IMR-90 (cell line): ENCODE measurements at regions not wholly inside any gene's neighbourhood (a gene's known extent, or its start where the extent isn't known, plus 50 kb on each side); places are given as distances from the start of the nearest gene placed in this dataset.

Experiments used
- ATAC-seq: fragments of 200-7000 bp; cut with Tn5 transposase; 2 replicates; pipeline ENCODE4 v1.9.1; 2020; ENCODE audit warnings: low read depth, mild to moderate bottlenecking, moderate library complexity
- BruUV-seq: library from RNA; stranded (reverse); fragments of 400-500 nt; replicated peaks from 2 replicates; lab custom pipeline; 2021; lab: Mats Ljungman, UMichigan
- CTCF ChIA-PET: fragments of 300-600 bp; formaldehyde crosslinking; extraction: SDS; loops from one replicate; lab custom pipeline; 2021; ENCODE audit warnings: antibody characterized with exemption; lab: Yijun Ruan, JAX
- POLR2A ChIA-PET: fragments of 300-600 bp; sonication (Branson Sonifier 250); formaldehyde crosslinking; loops from one replicate; lab custom pipeline; 2022; ENCODE audit warnings: antibody characterized with exemption; ENCODE audit not compliant: unreplicated experiment; lab: Charles Lee
- DNase-seq: peaks from one replicate; pipeline ENCODE4 v3.0.0; 2013
- H2AFZ ChIP-seq: replicated peaks from 2 replicates; pipeline ENCODE3; 2013; ENCODE audit warnings: low read length, mild to moderate bottlenecking; ENCODE audit not compliant: poor library complexity
- H2AK5ac ChIP-seq: 2 replicates; pipeline ENCODE4 v1.6.1; 2013; ENCODE audit warnings: low read depth, low read length, inconsistent platforms
- H2AK9ac ChIP-seq: replicated peaks from 2 replicates; pipeline ENCODE3; 2013; ENCODE audit warnings: mild to moderate bottlenecking, low read depth, low read length, moderate library complexity; ENCODE audit not compliant: poor library complexity
- H2BK120ac ChIP-seq: 2 replicates; pipeline ENCODE4 v1.6.1; 2013; ENCODE audit warnings: low read depth, low read length, inconsistent platforms
- H2BK15ac ChIP-seq: 3 replicates; pipeline ENCODE4 v1.6.1; 2013; ENCODE audit warnings: low read depth, low read length, inconsistent platforms
- H2BK20ac ChIP-seq: 2 replicates; pipeline ENCODE4 v1.6.1; 2013; ENCODE audit warnings: low read depth, mild to moderate bottlenecking, inconsistent platforms, low read length, moderate library complexity
- H2BK5ac ChIP-seq: 2 replicates; pipeline ENCODE4 v1.6.1; 2013; ENCODE audit warnings: mild to moderate bottlenecking, low read depth, low read length, inconsistent platforms; ENCODE audit not compliant: poor library complexity, severe bottlenecking
- H3K14ac ChIP-seq: replicated peaks from 2 replicates; pipeline ENCODE4 v1.6.1; 2013; ENCODE audit warnings: low read depth, low read length, inconsistent platforms
- H3K18ac ChIP-seq: 2 replicates; pipeline ENCODE4 v1.6.1; 2013; ENCODE audit warnings: low read depth, low read length, control low read depth
- H3K23ac ChIP-seq: 2 replicates; pipeline ENCODE4 v1.6.1; 2013; ENCODE audit warnings: low read depth, low read length, inconsistent platforms
- H3K27ac ChIP-seq: 2 replicates; pipeline ENCODE4 v1.5.1; 2013; ENCODE audit warnings: mild to moderate bottlenecking, control low read depth, low read length; ENCODE audit not compliant: insufficient read depth
- H3K27me3 ChIP-seq: 2 replicates; pipeline ENCODE4 v1.6.1; 2013; ENCODE audit warnings: low read length; ENCODE audit not compliant: control insufficient read depth, insufficient read depth
- H3K36me3 ChIP-seq: 2 replicates; pipeline ENCODE4 v1.6.1; 2013; ENCODE audit warnings: low read length, mixed read lengths; ENCODE audit not compliant: control insufficient read depth, insufficient read depth
- H3K4ac ChIP-seq: 2 replicates; pipeline ENCODE4 v1.6.1; 2013; ENCODE audit warnings: low read depth, low read length, inconsistent platforms
- H3K4me1 ChIP-seq: 2 replicates; pipeline ENCODE4 v1.6.1; 2013; ENCODE audit warnings: low read length, mixed read lengths; ENCODE audit not compliant: control insufficient read depth, insufficient read depth
- H3K4me2 ChIP-seq: 2 replicates; pipeline ENCODE4 v1.6.1; 2013; ENCODE audit warnings: low read depth, mild to moderate bottlenecking, control low read depth, low read length, moderate library complexity
- H3K4me3 ChIP-seq: 2 replicates; pipeline ENCODE4 v1.5.1; 2013; ENCODE audit warnings: low read depth, mild to moderate bottlenecking, control low read depth, low read length, moderate library complexity; ENCODE audit not compliant: insufficient read depth
- H3K56ac ChIP-seq: 2 replicates; pipeline ENCODE4 v1.6.1; 2013; ENCODE audit warnings: low read length, inconsistent platforms; ENCODE audit not compliant: insufficient read depth; ENCODE audit errors: extremely low read depth
- H3K79me1 ChIP-seq, 2 experiments: 2 replicates each; pipeline ENCODE4 v1.6.1; 2013; ENCODE audit warnings: low read length in 2 of 2, inconsistent platforms in 1 of 2, low read depth in 1 of 2
- H3K9ac ChIP-seq: 2 replicates; pipeline ENCODE4 v1.6.1; 2013; ENCODE audit warnings: low read depth, low read length, control low read depth
- H3K9me1 ChIP-seq: 2 replicates; pipeline ENCODE4 v1.6.1; 2013; ENCODE audit warnings: low read length, inconsistent platforms; ENCODE audit not compliant: insufficient read depth
- H3K9me3 ChIP-seq: 2 replicates; pipeline ENCODE4 v1.6.1; 2013; ENCODE audit warnings: low read length; ENCODE audit not compliant: control insufficient read depth, insufficient read depth
- H4K20me1 ChIP-seq: 2 replicates; pipeline ENCODE4 v1.6.1; 2013; ENCODE audit warnings: low read length, inconsistent platforms; ENCODE audit not compliant: insufficient read depth
- H4K5ac ChIP-seq: 2 replicates; pipeline ENCODE4 v1.6.1; 2013; ENCODE audit warnings: mild to moderate bottlenecking, low read depth, low read length, control low read depth
- H4K8ac ChIP-seq, 2 experiments: 2 replicates each; pipeline ENCODE4 v1.6.1; 2013; ENCODE audit warnings: low read depth in 2 of 2, low read length in 2 of 2, control low read depth in 1 of 2, inconsistent platforms in 1 of 2
- H4K91ac ChIP-seq: 2 replicates; pipeline ENCODE4 v1.6.1; 2013; ENCODE audit warnings: low read depth, low read length, inconsistent platforms; ENCODE audit not compliant: insufficient read depth
- BHLHE40 ChIP-seq: fragments of 150-350 bp; IDR thresholded peaks from 2 replicates; pipeline ENCODE4 v1.6.1; 2016; ENCODE audit warnings: mild to moderate bottlenecking, low read depth, low read length
- CEBPB ChIP-seq: IDR thresholded peaks from 2 replicates; pipeline ENCODE4 v1.6.1; 2012; ENCODE audit warnings: low read depth, low read length, improper control_type of control experiment
- CHD1 ChIP-seq: IDR thresholded peaks from 2 replicates; pipeline ENCODE4 v1.6.1; 2012; ENCODE audit warnings: low read depth, low read length, improper control_type of control experiment
- FOS ChIP-seq: fragments of 150-350 bp; IDR thresholded peaks from 2 replicates; pipeline ENCODE4 v1.6.1; 2016; ENCODE audit warnings: low read depth, low read length
- MAFK ChIP-seq: IDR thresholded peaks from 2 replicates; pipeline ENCODE4 v1.6.1; 2012; ENCODE audit warnings: low read depth, low read length, improper control_type of control experiment
- MAZ ChIP-seq: IDR thresholded peaks from 2 replicates; pipeline ENCODE4 v1.6.1; 2012; ENCODE audit warnings: low read depth, mild to moderate bottlenecking, low read length, improper control_type of control experiment, moderate library complexity, borderline replicate concordance
- MXI1 ChIP-seq: IDR thresholded peaks from 2 replicates; pipeline ENCODE4 v1.6.1; 2012; ENCODE audit warnings: low read depth, mild to moderate bottlenecking, low read length, moderate library complexity, borderline replicate concordance
- NFE2L2 ChIP-seq: fragments of 150-350 bp; IDR thresholded peaks from 2 replicates; pipeline ENCODE4 v1.6.1; 2016; ENCODE audit warnings: low read depth, mild to moderate bottlenecking, low read length
- POLR2A ChIP-seq: IDR thresholded peaks from 2 replicates; pipeline ENCODE4 v1.6.1; 2012; ENCODE audit warnings: mild to moderate bottlenecking, low read depth, low read length
- RAD21 ChIP-seq: IDR thresholded peaks from 2 replicates; pipeline ENCODE4 v1.6.1; 2012; ENCODE audit warnings: low read length, improper control_type of control experiment
- RCOR1 ChIP-seq: IDR thresholded peaks from 2 replicates; pipeline ENCODE4 v1.6.1; 2012; ENCODE audit warnings: mild to moderate bottlenecking, low read length, improper control_type of control experiment; ENCODE audit not compliant: insufficient replicate concordance
- RFX5 ChIP-seq: IDR thresholded peaks from 2 replicates; pipeline ENCODE4 v1.8.0; 2012; ENCODE audit warnings: low read depth, mild to moderate bottlenecking, low read length, moderate library complexity
- SMC3 ChIP-seq: fragments of 150-350 bp; IDR thresholded peaks from 2 replicates; pipeline ENCODE4 v1.6.1; 2016; ENCODE audit warnings: low read depth, mild to moderate bottlenecking, antibody characterized with exemption, low read length, moderate library complexity
- WGBS, 2 experiments: methylation state at CpG; one replicate each; pipeline versions ENCODE4 v1.1.5 to v1.1.7; 2013; ENCODE audit warnings: missing lambda C conversion rate in 2 of 2; ENCODE audit not compliant: insufficient read length in 1 of 2; ENCODE audit errors: extremely low coverage in 2 of 2; 5-methylcytosine and 5-hydroxymethylcytosine counted together
- dilution Hi-C: fragments of 300-500 bp; cut with HindIII; formaldehyde crosslinking; loops from one replicate; pipeline ENCODE4 v1.14.3; 2018; ENCODE audit warnings: low sequenced_read_pairs; ENCODE audit not compliant: unreplicated experiment
- in situ Hi-C: fragments of 300-500 bp; cut with MboI; formaldehyde crosslinking; loops from 3 replicates; pipeline ENCODE4 v1.14.3; 2019; ENCODE audit warnings: low sequenced_read_pairs, inconsistent platforms, mixed read lengths
- intact Hi-C: fragments of 100-400 bp; cut with micrococcal nuclease; formaldehyde crosslinking; loops from 2 replicates; pipeline ENCODE4 v1.10.0; 2022
- TF ChIP-seq, protein P1 (sequence below): conservative IDR thresholded peaks from 2 replicates; pipeline ENCODE4 v1.5.1; 2012; ENCODE audit warnings: mild to moderate bottlenecking, low read depth, low read length, improper control_type of control experiment
- TF ChIP-seq, protein P2 (sequence below): fragments of 150-350 bp; IDR thresholded peaks from 2 replicates; pipeline ENCODE4 v1.6.1; 2017; ENCODE audit warnings: mild to moderate bottlenecking, antibody characterized with exemption, low read length, low read depth
- TF ChIP-seq, protein P3 (sequence below): fragments of 150-350 bp; IDR thresholded peaks from 2 replicates; pipeline ENCODE4 v1.6.1; 2016; ENCODE audit warnings: low read depth, mild to moderate bottlenecking, low read length, moderate library complexity, borderline replicate concordance

DNA sequence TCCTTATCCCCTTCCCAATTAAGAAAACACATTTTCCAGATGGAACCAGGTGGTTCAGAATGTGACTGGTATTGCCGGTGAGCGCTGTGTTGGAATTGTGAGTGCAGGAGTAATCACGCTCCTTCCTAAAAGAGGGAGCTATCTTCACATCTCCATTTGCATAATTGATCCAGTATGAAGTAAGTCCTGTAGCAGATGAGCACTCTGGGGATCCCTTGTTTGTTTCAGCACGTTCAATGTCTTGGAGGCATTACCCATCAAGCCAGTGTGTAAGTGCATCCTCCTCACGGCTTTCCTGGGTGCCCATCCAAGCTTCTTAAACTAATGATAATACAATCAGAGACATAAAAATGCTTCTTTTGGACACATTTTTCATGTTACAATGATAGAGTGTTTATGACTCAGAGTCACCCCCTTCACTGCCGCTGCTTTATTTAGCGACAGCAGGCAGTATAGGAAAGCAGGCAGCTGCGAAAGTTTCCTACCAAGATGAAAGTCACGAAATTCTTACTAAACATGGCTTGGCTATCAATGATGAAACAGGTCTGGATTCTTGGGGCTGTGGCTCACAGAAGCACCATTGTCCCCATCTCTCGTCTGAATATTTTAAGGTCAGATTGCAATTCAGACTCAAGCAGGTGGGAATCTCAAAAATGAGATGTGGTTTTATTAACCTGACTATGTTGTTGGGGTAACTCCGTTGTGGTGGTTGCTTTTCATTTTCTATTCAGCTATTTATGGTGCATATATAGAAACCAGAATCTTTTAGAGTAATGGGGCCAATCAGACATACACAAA, 346.3 kb upstream of the MDFIC2 start:
- Histone ChIP-seq H3K9ac (no peak overlapping the region), H2BK20ac (no peak overlapping the region), H2BK120ac (no peak overlapping the region), H2BK5ac (no peak overlapping the region), H3K56ac (no peak overlapping the region), H3K9me3 (no peaks in the 10 kb centered on the region), H4K91ac (no peak overlapping the region), H3K14ac (no peak overlapping the region), H3K18ac (no peak overlapping the region), H3K23ac (no peak overlapping the region), H3K27ac (no peak overlapping the region), H4K20me1 (no peaks in the 10 kb centered on the region), H2AFZ (no peak overlapping the region), H3K4ac (no peak overlapping the region), H3K79me1 (no peaks in the 10 kb centered on the region), H4K8ac (no peak overlapping the region), H3K9me1 (no peaks in the 10 kb centered on the region), H2AK9ac (no peak overlapping the region), H3K4me1 (no peaks in the 10 kb centered on the region), H2AK5ac (no peak overlapping the region), H4K5ac (no peak overlapping the region), H3K4me2 (no peak overlapping the region), H3K36me3 (no peaks in the 10 kb centered on the region), H2BK15ac (no peak overlapping the region), H3K4me3 (no peak overlapping the region), H3K27me3 (peaks cover 8% of the 10 kb centered on the region)
- intact Hi-C loops: no loop called here
- no TSS peak for BruUV-seq
- TF ChIP-seq NFE2L2 (no peak), RAD21 (no peak), POLR2A (no peak), RFX5 (no peak), SMC3 (no peak), MXI1 (no peak), CEBPB (no peak), MAFK (no peak), RCOR1 (no peak), FOS (no peak), MAZ (no peak), BHLHE40 (no peak), CHD1 (no peak)
- TF ChIP-seq, protein P1, sequence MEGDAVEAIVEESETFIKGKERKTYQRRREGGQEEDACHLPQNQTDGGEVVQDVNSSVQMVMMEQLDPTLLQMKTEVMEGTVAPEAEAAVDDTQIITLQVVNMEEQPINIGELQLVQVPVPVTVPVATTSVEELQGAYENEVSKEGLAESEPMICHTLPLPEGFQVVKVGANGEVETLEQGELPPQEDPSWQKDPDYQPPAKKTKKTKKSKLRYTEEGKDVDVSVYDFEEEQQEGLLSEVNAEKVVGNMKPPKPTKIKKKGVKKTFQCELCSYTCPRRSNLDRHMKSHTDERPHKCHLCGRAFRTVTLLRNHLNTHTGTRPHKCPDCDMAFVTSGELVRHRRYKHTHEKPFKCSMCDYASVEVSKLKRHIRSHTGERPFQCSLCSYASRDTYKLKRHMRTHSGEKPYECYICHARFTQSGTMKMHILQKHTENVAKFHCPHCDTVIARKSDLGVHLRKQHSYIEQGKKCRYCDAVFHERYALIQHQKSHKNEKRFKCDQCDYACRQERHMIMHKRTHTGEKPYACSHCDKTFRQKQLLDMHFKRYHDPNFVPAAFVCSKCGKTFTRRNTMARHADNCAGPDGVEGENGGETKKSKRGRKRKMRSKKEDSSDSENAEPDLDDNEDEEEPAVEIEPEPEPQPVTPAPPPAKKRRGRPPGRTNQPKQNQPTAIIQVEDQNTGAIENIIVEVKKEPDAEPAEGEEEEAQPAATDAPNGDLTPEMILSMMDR: no peak
- TF ChIP-seq, protein P2, sequence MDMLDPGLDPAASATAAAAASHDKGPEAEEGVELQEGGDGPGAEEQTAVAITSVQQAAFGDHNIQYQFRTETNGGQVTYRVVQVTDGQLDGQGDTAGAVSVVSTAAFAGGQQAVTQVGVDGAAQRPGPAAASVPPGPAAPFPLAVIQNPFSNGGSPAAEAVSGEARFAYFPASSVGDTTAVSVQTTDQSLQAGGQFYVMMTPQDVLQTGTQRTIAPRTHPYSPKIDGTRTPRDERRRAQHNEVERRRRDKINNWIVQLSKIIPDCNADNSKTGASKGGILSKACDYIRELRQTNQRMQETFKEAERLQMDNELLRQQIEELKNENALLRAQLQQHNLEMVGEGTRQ: no peak
- TF ChIP-seq, protein P3, sequence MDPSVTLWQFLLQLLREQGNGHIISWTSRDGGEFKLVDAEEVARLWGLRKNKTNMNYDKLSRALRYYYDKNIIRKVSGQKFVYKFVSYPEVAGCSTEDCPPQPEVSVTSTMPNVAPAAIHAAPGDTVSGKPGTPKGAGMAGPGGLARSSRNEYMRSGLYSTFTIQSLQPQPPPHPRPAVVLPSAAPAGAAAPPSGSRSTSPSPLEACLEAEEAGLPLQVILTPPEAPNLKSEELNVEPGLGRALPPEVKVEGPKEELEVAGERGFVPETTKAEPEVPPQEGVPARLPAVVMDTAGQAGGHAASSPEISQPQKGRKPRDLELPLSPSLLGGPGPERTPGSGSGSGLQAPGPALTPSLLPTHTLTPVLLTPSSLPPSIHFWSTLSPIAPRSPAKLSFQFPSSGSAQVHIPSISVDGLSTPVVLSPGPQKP: no peak
- ATAC-seq (no peak), DNase-seq (no peak)
- ChIA-PET POLR2A (no interaction called here), CTCF (no interaction called here)
- 50% methylated on average over 2 of the region's 11 CpGs; no CpG with 5 or more reads in 1 of the 2 experiments for WGBS, 2 experiments
- dilution Hi-C loops: no loop called here
- in situ Hi-C loops: no loop called here
